ENCODE measurements at regions not wholly inside any gene's neighbourhood (a gene's known extent, or its start where the extent isn't known, plus 50 kb on each side); places are given as distances from the start of the nearest gene placed in this dataset.

DNA sequence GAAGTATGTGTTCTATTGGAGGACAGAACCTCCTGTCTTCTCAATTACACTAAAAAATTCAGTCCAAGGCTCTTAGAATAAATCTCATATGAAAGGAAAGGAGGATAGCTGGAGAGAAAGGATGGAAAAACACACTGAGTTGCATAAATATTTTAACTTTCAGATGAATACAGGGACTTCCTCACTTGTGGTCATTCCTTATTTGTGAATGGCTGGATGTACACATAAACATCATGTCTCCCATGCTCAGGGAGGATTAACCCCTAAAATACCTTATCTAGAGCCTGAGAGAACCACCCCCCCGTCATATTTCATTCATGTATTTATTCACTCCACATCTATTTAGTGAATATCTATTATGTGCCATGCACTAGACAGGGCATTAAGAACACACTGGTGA lies 217.6 kb upstream of the CITED2 start:
- no peaks in the 10 kb centered on the region for H3K9me3 ChIP-seq (ENCODE audit: control insufficient read depth, insufficient read depth, low read depth, low read length)
- H3K4me1 ChIP-seq (ENCODE audit: control insufficient read depth, insufficient read depth, low read length) = peaks cover 4% of the 10 kb centered on the region; the same call in 1 of the 2 replicates
- no peaks in the 10 kb centered on the region for H3K36me3 ChIP-seq (ENCODE audit: control insufficient read depth, insufficient read depth, low read length)
- no peaks in the 10 kb centered on the region for H3K27me3 ChIP-seq (ENCODE audit: control insufficient read depth, insufficient read depth, low read length)
- no peak overlapping the region for H3K4me3 ChIP-seq (ENCODE audit: low read depth, low read length)
- H3K9ac ChIP-seq (ENCODE audit: low read length) = no peak overlapping the region
- H3K27ac ChIP-seq (ENCODE audit: low read depth, low read length) = no peak overlapping the region

DNA sequence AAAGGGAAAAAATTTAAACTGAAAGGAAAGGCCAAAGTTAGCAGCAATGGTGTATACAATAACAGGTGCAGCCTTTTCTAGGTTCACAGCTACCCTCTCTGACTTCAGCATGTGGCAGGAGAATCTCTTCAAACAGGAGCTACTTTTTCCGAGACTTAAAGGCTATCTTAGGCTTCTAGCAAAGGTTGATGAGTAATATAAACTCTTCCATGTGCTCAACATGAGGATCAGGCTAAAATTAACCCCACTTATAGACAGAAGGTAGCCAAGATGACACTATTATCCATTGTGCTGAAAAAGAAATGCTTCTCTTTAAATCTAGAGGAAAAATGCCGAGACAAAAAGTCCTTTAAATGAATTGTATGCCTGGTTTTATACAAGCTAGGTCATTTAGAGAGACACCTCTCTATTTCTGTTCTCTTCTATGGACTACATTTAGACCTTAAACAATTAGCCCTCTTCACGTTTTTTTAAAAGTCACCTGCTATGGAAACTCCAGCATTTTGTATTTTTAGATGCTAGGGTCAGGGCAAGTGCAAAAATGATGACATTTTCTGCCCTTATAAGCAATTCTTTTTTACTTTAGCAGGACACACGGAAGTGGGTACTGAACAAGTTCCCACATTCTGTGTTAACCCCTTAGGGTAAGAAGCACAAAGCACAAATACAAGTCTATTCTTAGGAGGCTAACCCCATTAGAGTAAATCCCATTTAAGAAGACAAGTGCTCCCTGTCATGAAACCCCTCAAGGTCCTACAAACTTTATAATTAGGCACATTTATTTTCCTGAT lies 216.8 kb upstream of the CITED2 start:
- no peak overlapping the region for H3K27ac ChIP-seq (ENCODE audit: low read depth, low read length)
- H3K4me3 ChIP-seq (ENCODE audit: low read depth, low read length) = no peak overlapping the region
- peaks cover 4% of the 10 kb centered on the region; the same call in 1 of the 2 replicates for H3K4me1 ChIP-seq (ENCODE audit: control insufficient read depth, insufficient read depth, low read length)
- no peak overlapping the region for H3K9ac ChIP-seq (ENCODE audit: low read length)
- no peaks in the 10 kb centered on the region for H3K27me3 ChIP-seq (ENCODE audit: control insufficient read depth, insufficient read depth, low read length)
- H3K36me3 ChIP-seq (ENCODE audit: control insufficient read depth, insufficient read depth, low read length) = no peaks in the 10 kb centered on the region
- H3K9me3 ChIP-seq (ENCODE audit: control insufficient read depth, insufficient read depth, low read depth, low read length) = no peaks in the 10 kb centered on the region

DNA sequence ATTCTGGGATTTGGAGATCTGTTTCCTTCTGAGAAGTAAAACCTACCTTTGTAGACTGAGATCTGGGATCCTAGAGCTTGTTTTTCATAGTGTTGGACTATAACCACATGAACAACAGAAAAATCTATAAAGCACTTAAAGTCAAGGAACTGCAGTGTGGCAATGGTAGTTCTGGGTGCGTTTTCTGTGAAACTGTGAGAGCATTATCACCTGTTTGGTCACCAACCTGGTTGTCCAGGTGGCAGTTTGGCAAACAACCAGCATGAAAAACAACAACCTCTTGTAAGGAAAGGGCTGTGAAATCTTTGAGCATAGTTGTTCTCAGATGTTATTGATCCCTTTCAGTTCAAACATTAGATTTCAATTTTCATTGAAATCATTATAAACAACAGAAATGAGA lies 215.8 kb upstream of the CITED2 start:
- H3K9ac ChIP-seq (ENCODE audit: low read length) = no peak overlapping the region
- H3K36me3 ChIP-seq (ENCODE audit: control insufficient read depth, insufficient read depth, low read length) = no peaks in the 10 kb centered on the region
- no peaks in the 10 kb centered on the region for H3K9me3 ChIP-seq (ENCODE audit: control insufficient read depth, insufficient read depth, low read depth, low read length)
- no peak overlapping the region for H3K27ac ChIP-seq (ENCODE audit: low read depth, low read length)
- H3K4me3 ChIP-seq (ENCODE audit: low read depth, low read length) = no peak overlapping the region
- no peaks in the 10 kb centered on the region for H3K27me3 ChIP-seq (ENCODE audit: control insufficient read depth, insufficient read depth, low read length)
- peaks cover 4% of the 10 kb centered on the region; the same call in 1 of the 2 replicates for H3K4me1 ChIP-seq (ENCODE audit: control insufficient read depth, insufficient read depth, low read length)

DNA sequence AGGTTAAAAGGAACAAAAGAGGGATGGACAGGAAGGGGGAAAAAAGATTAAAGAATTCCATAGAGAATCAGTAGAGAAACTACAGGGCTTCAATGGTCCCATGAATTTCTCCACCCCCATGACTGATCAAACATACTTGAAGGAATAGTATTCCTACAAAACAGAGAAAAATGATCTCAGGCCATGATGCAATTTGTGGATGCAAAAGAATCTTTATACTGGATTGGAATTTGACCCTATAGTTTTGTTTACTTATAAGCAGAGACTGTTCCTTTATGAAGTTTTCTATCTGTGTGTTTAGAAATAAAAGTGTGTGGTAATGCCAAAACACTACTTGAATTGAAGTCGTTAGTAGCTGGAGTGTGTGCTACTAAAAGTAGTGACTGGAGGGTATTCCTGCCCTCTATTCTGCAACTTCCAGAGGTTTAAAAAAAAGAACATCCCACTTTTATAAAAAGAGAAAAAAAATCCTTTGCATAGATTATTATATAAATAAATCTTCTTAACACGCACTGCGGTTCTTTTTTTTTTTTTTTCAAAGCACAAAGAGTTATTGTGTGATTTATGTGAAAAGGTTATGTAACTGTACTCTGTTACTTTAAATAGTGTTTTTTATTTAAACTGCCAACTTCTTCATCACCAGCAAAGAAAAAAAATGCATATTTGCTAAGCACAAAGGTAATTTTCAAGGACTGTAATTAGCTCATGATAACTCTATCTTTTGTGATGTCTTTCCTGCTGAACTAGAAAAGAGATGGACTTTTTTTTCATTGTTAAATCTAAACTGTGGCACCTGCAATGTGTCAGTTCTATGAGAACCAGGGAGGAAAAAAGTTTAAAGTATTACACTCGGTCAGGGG lies 214.5 kb upstream of the CITED2 start:
- Histone ChIP-seq H3K9me3 (ENCODE audit: control insufficient read depth, insufficient read depth, low read depth, low read length) (no peaks in the 10 kb centered on the region), H3K27me3 (ENCODE audit: control insufficient read depth, insufficient read depth, low read length) (no peaks in the 10 kb centered on the region), H3K4me1 (ENCODE audit: control insufficient read depth, insufficient read depth, low read length) (peaks cover 4% of the 10 kb centered on the region; the same call in 1 of the 2 replicates), H3K27ac (ENCODE audit: low read depth, low read length) (no peak overlapping the region; the same call in 1 of the 2 replicates), H3K4me3 (ENCODE audit: low read depth, low read length) (no peak overlapping the region), H3K36me3 (ENCODE audit: control insufficient read depth, insufficient read depth, low read length) (no peaks in the 10 kb centered on the region), H3K9ac (ENCODE audit: low read length) (no peak overlapping the region)

DNA sequence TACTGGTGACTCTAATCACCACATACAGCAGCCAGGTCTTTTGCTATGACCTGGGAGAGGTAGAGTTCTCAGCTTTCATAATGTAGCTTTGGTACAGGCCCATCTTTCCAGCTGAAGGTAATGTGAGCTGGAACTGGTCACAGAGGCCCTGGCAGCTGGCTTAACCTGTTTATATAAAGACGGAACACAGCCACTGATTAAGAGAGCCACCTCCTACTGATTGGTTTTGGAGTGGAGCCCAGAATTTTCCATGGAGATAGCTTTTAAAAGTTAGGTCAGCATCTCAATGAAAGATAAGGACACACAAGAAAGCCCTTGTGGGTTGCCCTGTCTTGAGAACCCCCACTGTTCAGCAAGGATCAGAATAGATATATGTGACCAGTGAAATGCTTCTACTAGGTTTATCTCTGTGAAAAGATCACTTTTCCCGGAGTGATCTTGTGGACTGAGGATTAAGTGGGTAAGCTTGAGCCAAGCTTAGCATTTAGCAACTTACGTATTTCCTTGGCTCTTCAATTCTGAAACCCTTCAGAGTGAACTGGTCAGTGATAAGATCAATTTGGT lies 213.7 kb upstream of the CITED2 start:
- no peaks in the 10 kb centered on the region for H3K27me3 ChIP-seq (ENCODE audit: control insufficient read depth, insufficient read depth, low read length)
- H3K4me1 ChIP-seq (ENCODE audit: control insufficient read depth, insufficient read depth, low read length) = peaks cover 4% of the 10 kb centered on the region; the same call in 1 of the 2 replicates
- H3K36me3 ChIP-seq (ENCODE audit: control insufficient read depth, insufficient read depth, low read length) = no peaks in the 10 kb centered on the region
- no peak overlapping the region for H3K4me3 ChIP-seq (ENCODE audit: low read depth, low read length)
- H3K9ac ChIP-seq (ENCODE audit: low read length) = no peak overlapping the region
- no peaks in the 10 kb centered on the region for H3K9me3 ChIP-seq (ENCODE audit: control insufficient read depth, insufficient read depth, low read depth, low read length)
- H3K27ac ChIP-seq (ENCODE audit: low read depth, low read length) = no peak overlapping the region; the same call in 1 of the 2 replicates

DNA sequence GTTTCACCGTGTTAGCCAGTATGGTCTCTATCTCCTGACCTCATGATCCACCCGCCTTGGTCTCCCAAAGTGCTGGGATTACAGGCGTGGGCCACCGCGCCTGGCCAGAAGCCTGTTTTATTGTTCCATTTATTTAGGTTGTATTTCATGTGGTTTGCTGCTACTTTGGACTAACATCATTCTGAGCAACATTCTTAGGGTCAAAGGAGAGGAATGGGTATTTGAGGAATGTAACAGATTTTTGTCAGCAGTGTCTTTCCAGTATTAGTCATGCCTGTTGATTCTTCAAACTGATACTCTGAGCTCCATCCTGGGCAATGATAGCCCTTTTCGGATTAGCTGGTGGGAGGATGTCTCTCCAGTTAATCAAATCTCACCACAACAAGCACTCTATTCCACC lies 213.0 kb upstream of the CITED2 start:
- H3K27ac ChIP-seq (ENCODE audit: low read depth, low read length) = no peak overlapping the region

DNA sequence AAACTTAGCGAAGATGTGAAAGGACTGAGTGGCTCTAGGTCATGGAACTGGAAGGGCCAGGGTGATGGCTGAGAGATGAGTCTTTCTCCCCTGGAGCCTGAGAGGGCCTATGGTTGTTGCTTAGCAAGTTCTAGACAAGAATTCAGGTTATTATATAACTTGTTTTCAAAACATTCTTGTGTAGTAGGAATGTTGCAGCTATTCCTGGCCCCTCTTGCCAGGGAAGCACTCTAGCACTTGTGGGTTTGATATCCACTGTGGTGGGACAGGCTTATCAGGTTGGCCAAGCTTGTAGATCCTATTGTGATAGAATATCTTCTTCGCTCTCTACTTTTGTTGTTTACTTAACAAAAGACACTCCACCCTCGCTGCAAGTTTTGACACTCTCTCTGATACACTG lies 211.8 kb upstream of the CITED2 start:
- no peak overlapping the region for H3K4me3 ChIP-seq (ENCODE audit: low read depth, low read length)
- H3K27me3 ChIP-seq (ENCODE audit: control insufficient read depth, insufficient read depth, low read length) = no peaks in the 10 kb centered on the region
- no peaks in the 10 kb centered on the region for H3K9me3 ChIP-seq (ENCODE audit: control insufficient read depth, insufficient read depth, low read depth, low read length)
- no peak overlapping the region for H3K9ac ChIP-seq (ENCODE audit: low read length)
- peaks cover 4% of the 10 kb centered on the region; the same call in 1 of the 2 replicates for H3K4me1 ChIP-seq (ENCODE audit: control insufficient read depth, insufficient read depth, low read length)
- H3K27ac ChIP-seq (ENCODE audit: low read depth, low read length) = no peak overlapping the region
- no peaks in the 10 kb centered on the region for H3K36me3 ChIP-seq (ENCODE audit: control insufficient read depth, insufficient read depth, low read length)

More for the DNA sequence above, 213.0 kb upstream of the CITED2 start:
- no peak overlapping the region for H3K9ac ChIP-seq (ENCODE audit: low read length)
- H3K4me1 ChIP-seq (ENCODE audit: control insufficient read depth, insufficient read depth, low read length) = peaks cover 4% of the 10 kb centered on the region; the same call in 1 of the 2 replicates
- H3K4me3 ChIP-seq (ENCODE audit: low read depth, low read length) = no peak overlapping the region
- H3K36me3 ChIP-seq (ENCODE audit: control insufficient read depth, insufficient read depth, low read length) = no peaks in the 10 kb centered on the region
- H3K9me3 ChIP-seq (ENCODE audit: control insufficient read depth, insufficient read depth, low read depth, low read length) = no peaks in the 10 kb centered on the region
- no peaks in the 10 kb centered on the region for H3K27me3 ChIP-seq (ENCODE audit: control insufficient read depth, insufficient read depth, low read length)

DNA sequence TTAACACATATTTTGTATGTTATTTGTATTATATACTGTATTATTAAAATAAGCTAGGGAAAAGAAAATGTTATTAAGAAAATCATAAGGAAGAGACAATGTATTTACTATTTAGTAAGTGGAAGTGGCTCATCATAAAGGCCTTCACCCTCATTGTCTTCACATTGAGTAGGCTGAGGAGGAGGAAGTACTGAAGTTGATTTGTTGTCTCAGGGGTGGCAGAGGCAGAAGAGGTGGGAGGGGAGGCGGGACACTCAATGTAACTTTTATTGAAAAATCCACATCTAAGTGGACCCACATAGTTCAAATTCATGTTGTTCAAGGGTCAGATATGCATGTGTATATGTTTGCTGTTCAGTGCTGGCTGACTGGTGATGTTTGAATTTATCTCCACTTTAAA lies 210.2 kb upstream of the CITED2 start:
- Histone ChIP-seq H3K4me3 (ENCODE audit: low read depth, low read length) (no peak overlapping the region), H3K9me3 (ENCODE audit: control insufficient read depth, insufficient read depth, low read depth, low read length) (no peaks in the 10 kb centered on the region), H3K27me3 (ENCODE audit: control insufficient read depth, insufficient read depth, low read length) (no peaks in the 10 kb centered on the region), H3K27ac (ENCODE audit: low read depth, low read length) (no peak overlapping the region), H3K4me1 (ENCODE audit: control insufficient read depth, insufficient read depth, low read length) (peaks cover 4% of the 10 kb centered on the region; the same call in 1 of the 2 replicates), H3K9ac (ENCODE audit: low read length) (no peak overlapping the region), H3K36me3 (ENCODE audit: control insufficient read depth, insufficient read depth, low read length) (no peaks in the 10 kb centered on the region)

DNA sequence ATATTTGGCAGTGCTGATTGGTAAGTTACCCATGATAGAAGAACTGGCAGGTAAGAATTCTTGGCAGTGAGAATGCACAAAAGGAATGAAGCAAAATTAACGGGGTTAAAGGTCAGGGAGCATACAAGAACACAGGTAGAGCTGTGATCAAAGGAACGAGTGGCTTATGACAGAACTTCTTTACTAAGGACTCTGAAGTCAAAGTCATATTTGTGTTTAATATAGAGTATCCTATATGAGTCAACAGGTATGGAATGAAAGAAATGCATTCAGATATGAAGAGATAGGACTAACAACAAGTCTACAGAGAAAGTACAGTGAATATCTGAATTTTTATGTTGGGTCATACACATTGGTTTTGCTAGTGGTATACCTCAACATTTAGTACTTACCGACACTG lies 209.0 kb upstream of the CITED2 start:
- H3K4me3 ChIP-seq (ENCODE audit: low read depth, low read length) = no peak overlapping the region
- no peaks in the 10 kb centered on the region for H3K27me3 ChIP-seq (ENCODE audit: control insufficient read depth, insufficient read depth, low read length)
- no peak overlapping the region for H3K27ac ChIP-seq (ENCODE audit: low read depth, low read length)
- no peaks in the 10 kb centered on the region for H3K36me3 ChIP-seq (ENCODE audit: control insufficient read depth, insufficient read depth, low read length)
- no peaks in the 10 kb centered on the region for H3K9me3 ChIP-seq (ENCODE audit: control insufficient read depth, insufficient read depth, low read depth, low read length)
- H3K9ac ChIP-seq (ENCODE audit: low read length) = no peak overlapping the region
- peaks cover 1% of the 10 kb centered on the region; the same call in 1 of the 2 replicates for H3K4me1 ChIP-seq (ENCODE audit: control insufficient read depth, insufficient read depth, low read length)

DNA sequence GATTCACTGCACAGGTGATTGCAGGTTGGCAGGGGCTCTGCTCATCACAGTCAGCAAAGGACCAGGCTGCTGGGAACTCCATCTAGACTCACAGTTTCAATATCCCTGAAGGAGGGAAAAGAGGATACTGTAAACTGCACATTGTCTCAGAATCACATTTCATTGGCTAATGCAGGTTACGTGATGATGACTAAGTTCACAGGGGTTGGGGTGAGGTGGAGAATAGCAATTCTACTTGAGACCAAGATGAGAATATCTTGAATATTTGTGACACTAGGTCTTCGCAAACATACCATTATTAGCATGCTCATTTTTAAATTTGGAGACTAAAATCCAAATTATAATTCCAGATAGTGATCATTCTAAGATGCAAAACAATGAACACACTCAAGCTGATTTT lies 208.5 kb upstream of the CITED2 start:
- Histone ChIP-seq H3K9me3 (ENCODE audit: control insufficient read depth, insufficient read depth, low read depth, low read length) (no peaks in the 10 kb centered on the region), H3K4me3 (ENCODE audit: low read depth, low read length) (no peak overlapping the region), H3K36me3 (ENCODE audit: control insufficient read depth, insufficient read depth, low read length) (no peaks in the 10 kb centered on the region), H3K27me3 (ENCODE audit: control insufficient read depth, insufficient read depth, low read length) (no peaks in the 10 kb centered on the region), H3K4me1 (ENCODE audit: control insufficient read depth, insufficient read depth, low read length) (no peaks in the 10 kb centered on the region; the same call in 1 of the 2 replicates), H3K27ac (ENCODE audit: low read depth, low read length) (no peak overlapping the region), H3K9ac (ENCODE audit: low read length) (no peak overlapping the region)

DNA sequence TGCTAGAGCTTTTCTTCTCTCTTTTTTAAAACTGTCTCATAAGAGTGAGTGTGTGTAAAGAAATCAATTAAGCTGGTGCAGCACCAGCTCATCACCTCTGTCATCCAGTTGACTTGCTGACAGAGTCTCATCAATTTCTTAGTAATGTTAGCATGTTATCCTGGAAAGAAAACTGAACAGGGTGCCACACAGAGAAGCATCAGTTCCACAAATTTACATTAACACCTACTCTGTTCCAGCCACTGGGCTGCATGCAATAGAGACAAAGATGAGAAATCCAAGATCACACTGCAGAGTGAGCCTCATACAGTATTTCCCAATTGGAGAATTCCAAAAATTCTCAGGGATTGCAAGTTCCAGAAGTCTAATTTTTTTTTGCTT lies 207.0 kb upstream of the CITED2 start:
- H3K36me3 ChIP-seq (ENCODE audit: control insufficient read depth, insufficient read depth, low read length) = no peaks in the 10 kb centered on the region
- H3K27me3 ChIP-seq (ENCODE audit: control insufficient read depth, insufficient read depth, low read length) = no peaks in the 10 kb centered on the region
- H3K27ac ChIP-seq (ENCODE audit: low read depth, low read length) = no peak overlapping the region
- no peak overlapping the region for H3K4me3 ChIP-seq (ENCODE audit: low read depth, low read length)
- no peaks in the 10 kb centered on the region; the same call in 1 of the 2 replicates for H3K4me1 ChIP-seq (ENCODE audit: control insufficient read depth, insufficient read depth, low read length)
- no peaks in the 10 kb centered on the region for H3K9me3 ChIP-seq (ENCODE audit: control insufficient read depth, insufficient read depth, low read depth, low read length)
- no peak overlapping the region for H3K9ac ChIP-seq (ENCODE audit: low read length)
